ENCODE measurements at regions not wholly inside any gene's neighbourhood (a gene's known extent, or its start where the extent isn't known, plus 50 kb on each side); places are given as distances from the start of the nearest gene placed in this dataset.

DNA sequence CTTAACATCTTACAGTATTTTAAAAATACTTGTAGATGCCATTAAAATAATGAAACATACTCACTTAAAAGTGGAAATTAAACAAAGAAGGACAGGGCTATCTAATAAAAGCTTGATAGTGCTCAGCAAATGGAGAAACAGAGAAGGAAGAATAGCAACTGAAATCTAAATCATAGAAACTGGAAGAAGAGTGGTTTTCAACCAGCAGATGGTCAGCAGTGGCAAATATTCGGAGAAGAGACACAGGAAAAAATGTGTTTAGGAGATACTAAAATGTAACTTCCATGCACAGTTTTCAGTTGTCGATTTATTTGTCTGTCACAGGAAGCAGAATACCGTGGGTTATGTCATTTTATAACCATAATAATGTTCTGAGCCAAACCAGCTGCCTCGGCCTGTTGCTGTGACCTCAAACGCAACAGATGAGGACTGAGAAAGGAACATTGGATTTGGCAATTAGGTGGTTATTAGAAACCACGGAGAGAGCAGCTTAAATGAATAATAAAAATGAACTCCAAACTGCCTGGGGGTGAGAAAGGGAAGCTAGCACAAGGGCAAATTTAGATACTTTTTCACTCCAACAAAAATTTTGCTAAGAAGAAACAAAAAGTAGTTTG lies 246.6 kb upstream of the KCNMB2 start:
- no peak overlapping the region for H3K27ac ChIP-seq (ENCODE audit: low read depth)
- H3K4me1 ChIP-seq (ENCODE audit: insufficient read depth) = no peaks in the 10 kb centered on the region
- WGBS = 41% methylated on average over 6 of the region's 6 CpGs
- no peak for DNase-seq (ENCODE audit: extremely low spot score)
- H3K36me3 ChIP-seq (ENCODE audit: insufficient read depth) = no peaks in the 10 kb centered on the region
- no peak overlapping the region for H3K4me3 ChIP-seq (ENCODE audit: low read depth, low read length)

GRCh38 chr3:178291574-178292370 lies 244.5 kb upstream of the KCNMB2 start:
- Histone ChIP-seq H3K4me1 (ENCODE audit: insufficient read depth) (no peaks in the 10 kb centered on the region), H3K4me3 (ENCODE audit: low read depth, low read length) (no peak overlapping the region), H3K36me3 (ENCODE audit: insufficient read depth) (no peaks in the 10 kb centered on the region), H3K27ac (ENCODE audit: low read depth) (no peak overlapping the region)
- 63% methylated on average over 7 of the region's 7 CpGs for WGBS
- no peak for DNase-seq (ENCODE audit: extremely low spot score)

GRCh38 chr3:178295292-178295912 lies 240.8 kb upstream of the KCNMB2 start:
- 89% methylated on average over 2 of the region's 2 CpGs for WGBS
- no peaks in the 10 kb centered on the region for H3K36me3 ChIP-seq (ENCODE audit: insufficient read depth)
- peak; percentile 36 for DNase-seq (ENCODE audit: extremely low spot score)

DNA sequence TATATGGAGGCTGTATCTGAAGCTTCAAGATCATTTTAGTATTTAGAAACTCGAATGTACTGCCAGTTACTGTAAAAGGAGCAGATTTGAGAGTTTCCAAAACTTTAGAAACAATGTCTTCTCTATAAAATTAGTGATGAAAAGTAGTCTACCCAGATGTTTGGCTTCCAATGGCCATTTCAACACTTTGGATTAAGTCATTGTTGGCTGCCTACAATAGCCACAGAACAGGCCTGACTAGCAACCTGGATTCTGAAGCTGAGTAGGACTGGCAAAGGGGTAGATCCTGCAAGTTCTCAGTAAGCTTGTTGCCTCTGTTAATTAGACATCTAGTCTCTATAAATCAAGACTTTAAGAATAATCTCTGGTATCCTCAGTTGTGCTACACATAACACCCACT lies 239.0 kb upstream of the KCNMB2 start:
- no peaks in the 10 kb centered on the region for H3K4me1 ChIP-seq (ENCODE audit: insufficient read depth)
- no peak for DNase-seq (ENCODE audit: extremely low spot score)
- H3K4me3 ChIP-seq (ENCODE audit: low read depth, low read length) = no peak overlapping the region
- H3K36me3 ChIP-seq (ENCODE audit: insufficient read depth) = no peaks in the 10 kb centered on the region
- WGBS = 65% methylated on average over 1 of the region's 1 CpG
- H3K27ac ChIP-seq (ENCODE audit: low read depth) = no peak overlapping the region

More at GRCh38 chr3:178295292-178295912, 240.8 kb upstream of the KCNMB2 start:
- Histone ChIP-seq H3K4me1 (ENCODE audit: insufficient read depth) (no peaks in the 10 kb centered on the region), H3K4me3 (ENCODE audit: low read depth, low read length) (no peak overlapping the region), H3K27ac (ENCODE audit: low read depth) (no peak overlapping the region)

DNA sequence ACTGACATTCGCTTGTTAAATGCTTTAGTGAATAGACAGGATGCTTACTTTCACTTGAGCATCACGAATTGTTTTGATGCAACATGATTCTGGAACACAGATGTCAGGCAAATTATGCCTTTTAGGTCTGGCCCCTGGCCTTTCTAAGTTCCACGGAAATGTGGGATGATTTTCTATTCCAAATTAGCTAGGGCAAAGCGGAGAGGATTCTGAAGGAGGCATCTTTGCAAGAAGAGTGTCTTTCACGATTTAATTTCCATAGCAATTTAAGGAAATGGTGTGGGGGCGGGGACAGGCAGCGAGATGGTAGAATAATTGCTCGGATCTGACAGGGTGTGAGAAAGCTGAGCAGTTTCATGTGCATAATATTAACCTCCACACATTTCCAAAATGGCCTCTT lies 238.5 kb upstream of the KCNMB2 start:
- WGBS = 91% methylated on average over 8 of the region's 8 CpGs
- Histone ChIP-seq H3K27ac (ENCODE audit: low read depth) (no peak overlapping the region), H3K4me1 (ENCODE audit: insufficient read depth) (no peaks in the 10 kb centered on the region), H3K4me3 (ENCODE audit: low read depth, low read length) (no peak overlapping the region), H3K36me3 (ENCODE audit: insufficient read depth) (no peaks in the 10 kb centered on the region)
- no peak for DNase-seq (ENCODE audit: extremely low spot score)

- no peak overlapping the region for H3K4me3 ChIP-seq (ENCODE audit: low read depth, low read length)
- H3K27ac ChIP-seq (ENCODE audit: low read depth) = no peak overlapping the region
- no peaks in the 10 kb centered on the region for H3K36me3 ChIP-seq (ENCODE audit: insufficient read depth)
- WGBS = 95% methylated on average over 4 of the region's 4 CpGs
- no peaks in the 10 kb centered on the region for H3K4me1 ChIP-seq (ENCODE audit: insufficient read depth)
- DNase-seq (ENCODE audit: extremely low spot score) = no peak
Measured at GRCh38 chr3:178300441-178300959, 235.7 kb upstream of the KCNMB2 start.

- DNase-seq (ENCODE audit: extremely low spot score) = no peak
- no peak overlapping the region for H3K4me3 ChIP-seq (ENCODE audit: low read depth, low read length)
- H3K36me3 ChIP-seq (ENCODE audit: insufficient read depth) = no peaks in the 10 kb centered on the region
- 79% methylated on average over 6 of the region's 6 CpGs for WGBS
- H3K27ac ChIP-seq (ENCODE audit: low read depth) = no peak overlapping the region
- no peaks in the 10 kb centered on the region for H3K4me1 ChIP-seq (ENCODE audit: insufficient read depth)
Measured at GRCh38 chr3:178302966-178303930, 233.0 kb upstream of the KCNMB2 start.

DNA sequence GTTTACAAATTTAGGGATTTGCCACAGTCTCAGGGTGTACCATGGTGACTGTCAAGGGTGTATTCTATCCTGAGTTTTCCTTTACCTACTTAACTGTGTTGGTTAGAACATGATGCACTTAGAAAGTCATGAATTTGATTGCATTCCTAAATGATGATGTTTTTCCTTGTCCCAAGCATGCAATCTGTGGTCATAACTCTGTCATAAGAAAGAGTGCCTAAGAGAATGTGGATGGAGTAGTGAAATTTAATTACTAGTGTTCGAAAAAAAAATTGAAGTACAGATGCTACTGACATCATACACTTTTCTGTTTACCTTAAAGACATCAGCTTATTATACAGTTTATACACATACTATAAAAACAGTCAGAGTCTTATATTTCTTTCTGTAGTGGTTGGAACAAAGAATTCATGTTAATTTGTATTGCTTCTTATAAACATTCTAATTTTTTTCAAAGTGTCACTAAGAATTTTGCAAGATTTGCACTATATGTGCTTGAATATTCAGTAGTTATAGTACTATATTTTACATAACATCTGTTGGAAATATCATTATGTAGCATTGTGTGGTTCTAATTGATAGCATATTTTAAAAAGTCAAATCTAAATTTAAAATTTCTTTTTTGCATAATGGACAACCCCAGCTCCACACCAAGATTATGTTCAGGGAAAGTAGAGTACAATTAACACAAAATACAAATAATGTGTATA lies 231.3 kb upstream of the KCNMB2 start:
- 81% methylated on average over 1 of the region's 1 CpG for WGBS
- Histone ChIP-seq H3K4me1 (ENCODE audit: insufficient read depth) (no peaks in the 10 kb centered on the region), H3K4me3 (ENCODE audit: low read depth, low read length) (no peak overlapping the region), H3K27ac (ENCODE audit: low read depth) (no peak overlapping the region), H3K36me3 (ENCODE audit: insufficient read depth) (no peaks in the 10 kb centered on the region)
- no peak for DNase-seq (ENCODE audit: extremely low spot score)

DNA sequence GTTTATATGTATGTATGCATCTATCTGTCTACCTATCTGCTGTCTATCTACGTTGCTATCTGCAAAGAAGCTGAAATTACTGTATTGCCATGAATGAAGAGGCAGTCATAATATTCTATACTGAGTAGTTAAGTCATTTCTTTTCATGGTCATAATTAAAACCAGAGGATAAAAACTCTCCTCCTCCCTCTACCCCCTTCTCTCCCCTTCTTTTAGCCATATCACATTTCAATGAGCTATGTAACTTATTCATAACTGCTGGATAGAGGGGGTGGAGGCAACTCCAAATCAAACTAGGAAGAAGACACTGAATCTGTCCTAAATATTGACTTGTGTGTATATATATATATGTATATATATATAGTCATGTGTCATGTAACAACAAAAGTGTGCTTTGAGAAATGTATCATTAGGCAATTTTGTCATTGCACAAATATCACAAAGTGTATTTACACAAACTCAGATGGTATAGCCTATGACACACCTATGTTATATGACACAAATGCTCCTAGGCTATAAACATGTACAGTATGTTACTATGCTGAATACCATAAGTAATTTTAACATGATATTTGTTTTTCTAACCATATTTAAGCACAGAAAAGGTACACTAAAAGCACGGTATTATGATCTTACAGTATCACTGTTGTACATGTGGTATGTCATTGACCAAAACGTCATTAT lies 229.7 kb upstream of the KCNMB2 start:
- Histone ChIP-seq H3K27ac (ENCODE audit: low read depth) (no peak overlapping the region), H3K4me1 (ENCODE audit: insufficient read depth) (no peaks in the 10 kb centered on the region), H3K4me3 (ENCODE audit: low read depth, low read length) (no peak overlapping the region), H3K36me3 (ENCODE audit: insufficient read depth) (no peaks in the 10 kb centered on the region)
- WGBS = 79% methylated on average over 3 of the region's 3 CpGs
- no peak for DNase-seq (ENCODE audit: extremely low spot score)

DNA sequence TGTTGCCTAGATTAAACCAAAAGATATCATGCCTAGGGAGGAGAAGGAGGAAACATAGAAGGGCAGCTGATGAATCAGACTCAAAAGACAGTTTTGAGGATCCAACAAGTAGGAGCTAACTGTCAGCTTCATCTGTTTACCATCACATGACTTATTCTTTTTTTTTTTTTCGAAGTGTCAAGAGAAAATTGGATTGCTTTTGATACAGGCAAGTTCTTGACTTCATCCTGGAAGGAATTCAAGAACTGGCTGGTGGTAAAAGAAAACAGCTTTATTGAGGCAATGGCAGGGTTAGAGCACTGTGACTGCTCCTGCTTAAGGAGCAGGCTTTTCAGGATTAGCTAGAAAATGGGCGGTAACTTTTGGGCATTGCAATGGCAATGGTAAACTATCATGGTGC lies 227.5 kb upstream of the KCNMB2 start:
- WGBS = 86% methylated on average over 2 of the region's 2 CpGs
- Histone ChIP-seq H3K4me1 (ENCODE audit: insufficient read depth) (no peaks in the 10 kb centered on the region), H3K4me3 (ENCODE audit: low read depth, low read length) (no peak overlapping the region), H3K36me3 (ENCODE audit: insufficient read depth) (no peaks in the 10 kb centered on the region), H3K27ac (ENCODE audit: low read depth) (no peak overlapping the region)
- DNase-seq (ENCODE audit: extremely low spot score) = no peak

DNA sequence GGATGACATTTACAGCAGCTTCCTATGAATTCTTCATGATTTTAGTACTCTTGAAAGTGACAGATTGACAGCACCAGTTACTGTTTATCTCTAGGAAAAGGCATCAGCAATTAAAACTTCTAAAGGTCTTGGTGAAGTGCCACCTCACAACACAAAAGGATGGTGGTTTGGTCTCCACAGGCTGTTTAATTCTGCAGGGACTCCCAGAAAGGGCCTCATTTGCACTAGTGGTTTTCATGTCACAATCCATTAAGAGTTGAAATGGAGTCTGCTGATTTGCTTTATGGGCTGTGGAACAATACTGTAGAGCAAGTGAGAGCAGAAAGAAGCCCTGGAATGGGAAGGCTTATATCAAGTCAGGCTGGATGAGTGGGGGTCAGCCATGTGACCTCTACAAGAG lies 225.3 kb upstream of the KCNMB2 start:
- Histone ChIP-seq H3K27ac (ENCODE audit: low read depth) (no peak overlapping the region), H3K4me3 (ENCODE audit: low read depth, low read length) (no peak overlapping the region), H3K4me1 (ENCODE audit: insufficient read depth) (no peaks in the 10 kb centered on the region), H3K36me3 (ENCODE audit: insufficient read depth) (no peaks in the 10 kb centered on the region)
- DNase-seq (ENCODE audit: extremely low spot score) = no peak

DNA sequence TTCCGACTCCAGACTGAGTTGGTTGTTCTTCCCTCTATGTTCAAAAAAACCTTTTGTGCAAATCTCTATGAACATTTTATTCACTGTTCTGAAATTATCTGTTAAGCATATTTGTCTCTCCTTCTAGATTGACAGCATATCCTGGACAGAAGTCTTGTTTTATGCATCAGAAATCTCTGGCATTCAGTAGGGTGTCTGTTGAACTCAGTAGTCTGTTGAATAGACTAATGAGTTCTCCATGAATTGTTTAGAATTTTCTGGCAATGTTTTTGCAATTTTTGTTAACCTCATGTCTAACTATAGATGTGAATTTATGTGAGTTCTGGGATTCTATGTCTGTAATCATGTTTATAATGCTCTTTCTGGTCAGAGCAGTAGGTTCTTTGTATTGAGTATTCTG lies 222.5 kb upstream of the KCNMB2 start:
- DNase-seq (ENCODE audit: extremely low spot score) = no peak
- Histone ChIP-seq H3K27ac (ENCODE audit: low read depth) (no peak overlapping the region), H3K4me1 (ENCODE audit: insufficient read depth) (no peaks in the 10 kb centered on the region), H3K4me3 (ENCODE audit: low read depth, low read length) (no peak overlapping the region), H3K36me3 (ENCODE audit: insufficient read depth) (no peaks in the 10 kb centered on the region)
- 99% methylated on average over 1 of the region's 1 CpG for WGBS

Measured in urinary bladder (tissue), 3 donors.